ENCODE measurements at regions not wholly inside any gene's neighbourhood (a gene's known extent, or its start where the extent isn't known, plus 50 kb on each side); places are given as distances from the start of the nearest gene placed in this dataset.

DNA sequence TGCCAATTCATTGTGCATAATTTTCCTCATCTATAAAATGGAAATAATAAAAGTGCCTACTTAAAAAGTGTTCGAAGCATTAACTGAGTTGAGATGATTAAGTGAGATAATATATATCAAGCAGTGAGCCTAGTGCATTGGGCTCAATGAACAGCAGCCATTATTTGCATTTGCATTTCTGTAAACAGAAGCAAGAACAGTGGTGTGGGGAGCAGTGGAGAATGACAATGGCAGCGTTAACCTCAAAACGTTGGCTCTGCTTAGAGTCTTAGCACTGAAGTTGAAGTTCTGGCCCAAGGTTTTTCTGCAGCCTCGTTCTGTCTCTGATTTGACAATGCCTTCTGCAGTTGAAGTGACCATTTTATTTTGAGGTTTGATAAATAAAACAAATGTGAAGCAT lies 466.3 kb upstream of the ONECUT1 start:
- Histone ChIP-seq H3K27ac (ENCODE audit: insufficient read length, low read depth, low read length) (no peak overlapping the region), H3K9ac (ENCODE audit: extremely low read depth, insufficient read length, low read length) (no peak overlapping the region), H3K23me2 (ENCODE audit: insufficient read length, low read depth, low read length, poor library complexity, severe bottlenecking) (no peaks in the 10 kb centered on the region), H3K14ac (ENCODE audit: insufficient read depth, low read length) (no peak overlapping the region), H3K18ac (ENCODE audit: insufficient read length, low read depth, low read length) (no peak overlapping the region), H3K23ac (ENCODE audit: insufficient read length, low read depth, low read length) (no peak overlapping the region), H3K4ac (ENCODE audit: low read depth, low read length) (no peak overlapping the region), H3K56ac (ENCODE audit: insufficient read length, low read depth, low read length) (no peak overlapping the region), H2AFZ (ENCODE audit: low read length) (no peak overlapping the region), H3K79me1 (ENCODE audit: insufficient read depth, low read depth, low read length, poor library complexity, severe bottlenecking) (no peaks in the 10 kb centered on the region), H2AK5ac (ENCODE audit: insufficient read length, low read length) (no peak overlapping the region), H3K79me2 (ENCODE audit: insufficient read depth, low read length) (no peaks in the 10 kb centered on the region), H4K91ac (ENCODE audit: insufficient read length, low read depth, low read length) (no peak overlapping the region), H2BK15ac (ENCODE audit: low read depth, low read length) (no peak overlapping the region), H4K20me1 (ENCODE audit: control insufficient read depth, insufficient read depth, insufficient read length) (no peaks in the 10 kb centered on the region), H4K8ac (replicated peaks; ENCODE audit: insufficient read length, low read depth, low read length) (no peak overlapping the region), H2BK20ac (ENCODE audit: low read depth, low read length, poor library complexity, severe bottlenecking) (no peak overlapping the region), H3K27me3 (ENCODE audit: insufficient read depth, low read length) (no peaks in the 10 kb centered on the region), H3K4me2 (ENCODE audit: insufficient read depth, insufficient read length, low read length) (no peak overlapping the region), H3T11ph (ENCODE audit: low read length) (no peak overlapping the region), H3K4me1 (ENCODE audit: insufficient read depth, low read length) (no peaks in the 10 kb centered on the region), H2BK12ac (ENCODE audit: insufficient read length, low read depth, low read length) (no peak overlapping the region), H4K5ac (ENCODE audit: insufficient read length, low read depth, low read length) (no peak overlapping the region), H3K9me3 (ENCODE audit: control insufficient read depth, low read depth, low read length) (no peaks in the 10 kb centered on the region), H2BK120ac (ENCODE audit: low read depth, low read length, poor library complexity, severe bottlenecking) (no peak overlapping the region), H2BK5ac (ENCODE audit: insufficient read length, low read length) (no peak overlapping the region)
- Mint-ChIP-seq H3K36me3 (ENCODE audit: insufficient read depth in 1 of 3, low read depth in 3 of 3) (no peaks in the 10 kb centered on the region), H3K9me3 (no peaks in the 10 kb centered on the region), H3K27me3 (ENCODE audit: low read depth) (no peaks in the 10 kb centered on the region; the same call in 1 of the 2 replicates), H3K4me1 (peaks cover 10 to 15% of the 10 kb centered on the region in 2 experiments), H3K4me3 (no peak overlapping the region), H3K27ac (no peak overlapping the region)
- DNase-seq: no peak
- no peak for TF ChIP-seq CTCF (conservative IDR thresholded peaks at IDR 0.05)
- no CpG with 5 or more reads among the region's 4 CpGs for WGBS (ENCODE audit: extremely low coverage, insufficient read length, low lambda C conversion rate)
